IPS-NIHi7 (cell line): ENCODE measurements at regions not wholly inside any gene's neighbourhood (a gene's known extent, or its start where the extent isn't known, plus 50 kb on each side); places are given as distances from the start of the nearest gene placed in this dataset.
"Not testable (repeated sequence)": the region's sequence is repeated elsewhere in the genome, so short reads cannot be mapped to it uniquely, and the experiment has no call there.

Experiments
- DNase-seq: peaks from one replicate; pipeline ENCODE4 v3.0.0; 2012; ENCODE audit warnings: mixed read lengths; ENCODE audit errors: extremely low spot score

GRCh38 chr16:59552164-59552563 is 818.0 kb upstream of the GOT2 start:
- DNase-seq, result no peak

- DNase-seq, result no peak
Observed at GRCh38 chr16:59545721-59546120, 811.6 kb upstream of the GOT2 start.

GRCh38 chr16:59543641-59544040 is 809.5 kb upstream of the GOT2 start:
- DNase-seq, result no peak

GRCh38 chr16:59540621-59541020 is 806.5 kb upstream of the GOT2 start:
- DNase-seq, result no peak

- no peak for DNase-seq
Observed at GRCh38 chr16:59535298-59535697, 801.2 kb upstream of the GOT2 start.

- no peak for DNase-seq
Observed at GRCh38 chr16:59527206-59527997, 793.3 kb upstream of the GOT2 start.

- DNase-seq, result no peak
Observed at GRCh38 chr16:59522826-59523225, 788.7 kb upstream of the GOT2 start.

- DNase-seq, result not testable (repeated sequence)
Observed at GRCh38 chr16:59518721-59519120, 784.6 kb upstream of the GOT2 start.

GRCh38 chr16:59514651-59515050 is 780.5 kb upstream of the GOT2 start:
- DNase-seq, result no peak

GRCh38 chr16:59510008-59510424 is 775.9 kb upstream of the GOT2 start:
- DNase-seq, result no peak

- no peak for DNase-seq
Observed at GRCh38 chr16:59500601-59501000, 766.5 kb upstream of the GOT2 start.

- no peak for DNase-seq
Observed at GRCh38 chr16:59487067-59487466, 753.0 kb upstream of the GOT2 start.

- no peak for DNase-seq
Observed at GRCh38 chr16:59484833-59485516, 750.9 kb upstream of the GOT2 start.

- DNase-seq, result no peak
Observed at GRCh38 chr16:59478838-59479237, 744.7 kb upstream of the GOT2 start.

GRCh38 chr16:59470556-59470955 is 736.4 kb upstream of the GOT2 start:
- no peak for DNase-seq

GRCh38 chr16:59469266-59469665 is 735.1 kb upstream of the GOT2 start:
- no peak for DNase-seq

GRCh38 chr16:59463776-59464175 is 729.7 kb upstream of the GOT2 start:
- DNase-seq, result no peak

- no peak for DNase-seq
Observed at GRCh38 chr16:59459806-59460205, 725.7 kb upstream of the GOT2 start.

GRCh38 chr16:59455497-59455896 is 721.4 kb upstream of the GOT2 start:
- DNase-seq, result no peak

GRCh38 chr16:59450513-59450912 is 716.4 kb upstream of the GOT2 start:
- DNase-seq, result not testable (repeated sequence)

- no peak for DNase-seq
Observed at GRCh38 chr16:59440502-59440901, 706.4 kb upstream of the GOT2 start.

GRCh38 chr16:59432896-59433295 is 698.8 kb upstream of the GOT2 start:
- no peak for DNase-seq

GRCh38 chr16:59432276-59432675 is 698.2 kb upstream of the GOT2 start:
- DNase-seq, result no peak
